Type B pancreatic cell (in vitro differentiated cells): ENCODE measurements at regions not wholly inside any gene's neighbourhood (a gene's known extent, or its start where the extent isn't known, plus 50 kb on each side); places are given as distances from the start of the nearest gene placed in this dataset.

ENCODE experiments used
- DNase-seq: peaks from one replicate; pipeline ENCODE4 v3.0.0; 2021; ENCODE audit warnings: mixed read lengths; ENCODE audit not compliant: unreplicated experiment; ENCODE audit errors: extremely low spot score
- H3K27ac Mint-ChIP-seq: 2 replicates; pipeline ENCODE4 v1.8.0; 2021; ENCODE audit warnings: mild to moderate bottlenecking, mixed read lengths
- H3K27me3 Mint-ChIP-seq: 2 replicates; pipeline ENCODE4 v1.8.0; 2021; ENCODE audit warnings: mixed read lengths
- H3K36me3 Mint-ChIP-seq: 2 replicates; pipeline ENCODE4 v1.8.0; 2021; ENCODE audit warnings: mixed read lengths
- H3K4me1 Mint-ChIP-seq: one replicate; pipeline ENCODE4 v1.8.0; 2021; ENCODE audit warnings: mixed read lengths; ENCODE audit not compliant: unreplicated experiment
- H3K4me3 Mint-ChIP-seq: 2 replicates; pipeline ENCODE4 v1.8.0; 2021; ENCODE audit warnings: mild to moderate bottlenecking, mixed read lengths
- H3K9me3 Mint-ChIP-seq: 2 replicates; pipeline ENCODE4 v1.8.0; 2021; ENCODE audit warnings: mixed read lengths
- CTCF ChIP-seq: fragments of 200-600 bp; sonication (generic); conservative IDR thresholded peaks from 2 replicates; pipeline ENCODE4 v1.5.0; 2021; ENCODE audit warnings: antibody characterized with exemption, mild to moderate bottlenecking

GRCh38 chrX:11995146-11995545 is 143.1 kb upstream of the FRMPD4 start:
- Mint-ChIP-seq H3K4me3 (no peak overlapping the region), H3K36me3 (no peaks in the 10 kb centered on the region), H3K27me3 (no peaks in the 10 kb centered on the region), H3K9me3 (no peaks in the 10 kb centered on the region), H3K27ac (no peak overlapping the region), H3K4me1 (no peaks in the 10 kb centered on the region)
- DNase-seq: no peak
- no peak for TF ChIP-seq CTCF

GRCh38 chrX:11996810-11997209 is 141.5 kb upstream of the FRMPD4 start:
- Mint-ChIP-seq H3K4me3 (no peak overlapping the region), H3K27ac (no peak overlapping the region), H3K9me3 (no peaks in the 10 kb centered on the region), H3K4me1 (no peaks in the 10 kb centered on the region), H3K36me3 (no peaks in the 10 kb centered on the region), H3K27me3 (no peaks in the 10 kb centered on the region)
- no peak for DNase-seq
- TF ChIP-seq CTCF: no peak

GRCh38 chrX:11998944-11999343 is 139.3 kb upstream of the FRMPD4 start:
- H3K4me1 Mint-ChIP-seq: no peaks in the 10 kb centered on the region
- DNase-seq: no peak
- H3K4me3 Mint-ChIP-seq: no peak overlapping the region
- no peaks in the 10 kb centered on the region for H3K36me3 Mint-ChIP-seq
- H3K27ac Mint-ChIP-seq: no peak overlapping the region
- TF ChIP-seq CTCF: no peak
- no peaks in the 10 kb centered on the region for H3K9me3 Mint-ChIP-seq
- H3K27me3 Mint-ChIP-seq: no peaks in the 10 kb centered on the region

- DNase-seq: no peak
- Mint-ChIP-seq H3K9me3 (no peaks in the 10 kb centered on the region), H3K27me3 (no peaks in the 10 kb centered on the region), H3K4me1 (no peaks in the 10 kb centered on the region), H3K4me3 (no peak overlapping the region), H3K27ac (no peak overlapping the region), H3K36me3 (no peaks in the 10 kb centered on the region)
- no peak for TF ChIP-seq CTCF
Measured at GRCh38 chrX:12002876-12003275, 135.4 kb upstream of the FRMPD4 start.

GRCh38 chrX:12007881-12008280 is 130.4 kb upstream of the FRMPD4 start:
- Mint-ChIP-seq H3K9me3 (peaks cover 3% of the 10 kb centered on the region), H3K4me3 (no peak overlapping the region), H3K36me3 (no peaks in the 10 kb centered on the region), H3K4me1 (no peaks in the 10 kb centered on the region), H3K27me3 (no peaks in the 10 kb centered on the region), H3K27ac (no peak overlapping the region)
- no peak for DNase-seq
- TF ChIP-seq CTCF: no peak

- no peaks in the 10 kb centered on the region for H3K27me3 Mint-ChIP-seq
- H3K36me3 Mint-ChIP-seq: no peaks in the 10 kb centered on the region
- TF ChIP-seq CTCF: no peak
- peaks cover 3% of the 10 kb centered on the region for H3K9me3 Mint-ChIP-seq
- DNase-seq: no peak
- no peaks in the 10 kb centered on the region for H3K4me1 Mint-ChIP-seq
- no peak overlapping the region for H3K4me3 Mint-ChIP-seq
- H3K27ac Mint-ChIP-seq: no peak overlapping the region
Measured at GRCh38 chrX:12010436-12010835, 127.8 kb upstream of the FRMPD4 start.
